ENCODE measurements at regions not wholly inside any gene's neighbourhood (a gene's known extent, or its start where the extent isn't known, plus 50 kb on each side); places are given as distances from the start of the nearest gene placed in this dataset.

DNA sequence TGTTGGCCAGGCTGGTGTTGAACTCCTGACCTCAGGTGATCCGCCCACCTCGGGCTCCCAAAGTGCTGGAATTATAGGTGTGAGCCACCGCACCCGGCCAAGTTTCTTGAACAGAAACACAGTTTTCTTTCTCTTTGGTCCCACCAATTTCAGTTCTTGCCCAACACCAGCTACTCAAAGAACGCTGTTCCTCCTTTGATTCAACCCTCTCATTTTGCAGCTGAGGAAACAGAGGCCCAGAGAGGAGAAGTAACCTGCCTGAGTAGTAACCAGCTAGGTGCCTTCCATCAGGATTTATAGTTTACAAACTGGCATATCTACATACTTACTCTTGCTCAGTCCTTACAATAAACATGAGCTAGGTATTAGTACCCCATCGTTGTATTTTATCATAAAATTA is 119.9 kb downstream of the SYF2 start:
- no peak for DNase-seq
- Histone ChIP-seq H3K27me3 (no peaks in the 10 kb centered on the region), H3K27ac (no peak overlapping the region), H3K36me3 (no peaks in the 10 kb centered on the region), H3K4me1 (no peaks in the 10 kb centered on the region), H3K4me3 (replicated peaks in 1 of 3) (no peak overlapping the region), H3K9me3 (no peaks in the 10 kb centered on the region)
- intact Hi-C loops (cut with DNase I) = no loop called here
- 89 to 90% methylated on average over 6 of the region's 6 CpGs for WGBS, 2 donors
- TF ChIP-seq, protein P1, sequence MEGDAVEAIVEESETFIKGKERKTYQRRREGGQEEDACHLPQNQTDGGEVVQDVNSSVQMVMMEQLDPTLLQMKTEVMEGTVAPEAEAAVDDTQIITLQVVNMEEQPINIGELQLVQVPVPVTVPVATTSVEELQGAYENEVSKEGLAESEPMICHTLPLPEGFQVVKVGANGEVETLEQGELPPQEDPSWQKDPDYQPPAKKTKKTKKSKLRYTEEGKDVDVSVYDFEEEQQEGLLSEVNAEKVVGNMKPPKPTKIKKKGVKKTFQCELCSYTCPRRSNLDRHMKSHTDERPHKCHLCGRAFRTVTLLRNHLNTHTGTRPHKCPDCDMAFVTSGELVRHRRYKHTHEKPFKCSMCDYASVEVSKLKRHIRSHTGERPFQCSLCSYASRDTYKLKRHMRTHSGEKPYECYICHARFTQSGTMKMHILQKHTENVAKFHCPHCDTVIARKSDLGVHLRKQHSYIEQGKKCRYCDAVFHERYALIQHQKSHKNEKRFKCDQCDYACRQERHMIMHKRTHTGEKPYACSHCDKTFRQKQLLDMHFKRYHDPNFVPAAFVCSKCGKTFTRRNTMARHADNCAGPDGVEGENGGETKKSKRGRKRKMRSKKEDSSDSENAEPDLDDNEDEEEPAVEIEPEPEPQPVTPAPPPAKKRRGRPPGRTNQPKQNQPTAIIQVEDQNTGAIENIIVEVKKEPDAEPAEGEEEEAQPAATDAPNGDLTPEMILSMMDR (IDR thresholded peaks at IDR 0.05) = no peak
- TF ChIP-seq POLR2A (IDR thresholded peaks at IDR 0.05) = no peak

DNA sequence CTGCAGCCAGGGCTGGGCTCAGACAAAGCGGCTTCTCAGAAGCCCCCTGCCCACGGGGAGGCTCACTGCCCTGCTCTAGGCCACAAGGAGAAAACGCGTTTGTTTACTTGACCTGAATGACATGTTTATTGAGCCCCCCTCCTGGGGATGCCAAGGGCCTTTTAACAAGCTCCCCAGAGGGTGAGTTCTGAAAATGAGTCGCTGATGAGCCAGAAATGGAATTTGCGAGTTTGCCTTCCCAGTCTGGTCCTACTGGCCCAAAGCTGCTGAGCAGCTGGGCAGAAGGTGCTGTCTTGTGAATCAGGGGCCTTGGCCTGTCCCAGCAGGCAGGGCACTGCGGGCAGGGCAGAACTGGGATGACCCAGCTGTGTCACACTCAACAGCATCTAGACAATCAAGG is 120.6 kb downstream of the SYF2 start:
- Histone ChIP-seq H3K4me1 (no peaks in the 10 kb centered on the region), H3K27ac (no peak overlapping the region), H3K27me3 (no peaks in the 10 kb centered on the region), H3K9me3 (no peaks in the 10 kb centered on the region), H3K36me3 (no peaks in the 10 kb centered on the region), H3K4me3 (replicated peaks in 1 of 3) (no peak overlapping the region)
- no peak for DNase-seq
- WGBS, 2 donors = 52 to 77% methylated on average over 5 to 7 of the region's 7 CpGs
- intact Hi-C loops (cut with DNase I) = no loop called here
- TF ChIP-seq, protein P1 (IDR thresholded peaks at IDR 0.05) = no peak

DNA sequence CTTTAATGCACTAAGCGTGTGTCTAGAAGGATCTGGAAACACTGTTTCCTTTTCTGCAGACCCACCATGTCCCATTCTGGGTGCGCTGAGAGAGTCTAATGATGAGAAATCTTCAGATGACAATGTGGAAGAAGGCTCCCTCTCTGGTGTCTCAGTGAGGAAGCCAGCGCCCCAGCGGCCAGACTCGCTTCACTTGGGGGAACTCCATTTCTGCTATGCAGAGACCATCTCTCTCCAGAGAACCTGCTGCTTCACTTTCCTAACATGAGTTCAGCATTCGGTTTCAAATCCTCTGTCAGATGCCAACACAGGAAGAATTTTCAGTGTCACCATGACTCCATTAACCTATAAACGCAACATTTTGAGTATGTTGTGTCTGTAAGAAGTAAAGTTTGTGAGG is 121.8 kb downstream of the SYF2 start:
- Histone ChIP-seq H3K27me3 (no peaks in the 10 kb centered on the region), H3K36me3 (no peaks in the 10 kb centered on the region), H3K4me3 (replicated peaks in 1 of 3) (no peak overlapping the region), H3K27ac (no peak overlapping the region), H3K4me1 (no peaks in the 10 kb centered on the region), H3K9me3 (no peaks in the 10 kb centered on the region)
- no peak for DNase-seq
- WGBS, 2 donors = 92 to 93% methylated on average over 7 of the region's 7 CpGs
- no peak for TF ChIP-seq POLR2A (IDR thresholded peaks at IDR 0.05)
- TF ChIP-seq, protein P1 (IDR thresholded peaks at IDR 0.05) = no peak
- intact Hi-C loops (cut with DNase I) = no loop called here

DNA sequence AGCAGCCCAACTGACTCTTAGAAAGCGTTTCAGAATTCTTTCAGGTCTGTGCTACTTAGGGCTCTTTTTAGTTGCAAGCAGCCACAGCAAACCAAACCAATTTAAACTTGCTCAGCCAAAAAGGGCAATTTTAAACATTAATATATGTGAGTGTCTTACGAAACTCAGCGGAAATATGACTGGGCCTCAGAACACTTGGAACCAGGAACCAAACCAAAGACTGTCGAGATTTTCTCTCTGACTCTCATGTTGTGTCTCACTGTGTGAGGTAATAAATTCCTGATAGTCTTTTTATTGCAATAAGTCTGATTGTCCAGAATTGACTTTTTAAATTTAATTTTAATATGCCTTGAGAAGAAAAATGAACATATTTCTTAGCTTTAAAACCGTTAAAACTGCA is 122.3 kb downstream of the SYF2 start:
- 87 to 91% methylated on average over 5 of the region's 5 CpGs for WGBS, 2 donors
- Histone ChIP-seq H3K9me3 (no peaks in the 10 kb centered on the region), H3K4me1 (no peaks in the 10 kb centered on the region), H3K27ac (no peak overlapping the region), H3K27me3 (no peaks in the 10 kb centered on the region), H3K36me3 (no peaks in the 10 kb centered on the region), H3K4me3 (replicated peaks in 1 of 3) (no peak overlapping the region)
- TF ChIP-seq, protein P1 (IDR thresholded peaks at IDR 0.05) = no peak
- TF ChIP-seq POLR2A (IDR thresholded peaks at IDR 0.05) = no peak
- no peak for DNase-seq
- intact Hi-C loops (cut with DNase I) = no loop called here

DNA sequence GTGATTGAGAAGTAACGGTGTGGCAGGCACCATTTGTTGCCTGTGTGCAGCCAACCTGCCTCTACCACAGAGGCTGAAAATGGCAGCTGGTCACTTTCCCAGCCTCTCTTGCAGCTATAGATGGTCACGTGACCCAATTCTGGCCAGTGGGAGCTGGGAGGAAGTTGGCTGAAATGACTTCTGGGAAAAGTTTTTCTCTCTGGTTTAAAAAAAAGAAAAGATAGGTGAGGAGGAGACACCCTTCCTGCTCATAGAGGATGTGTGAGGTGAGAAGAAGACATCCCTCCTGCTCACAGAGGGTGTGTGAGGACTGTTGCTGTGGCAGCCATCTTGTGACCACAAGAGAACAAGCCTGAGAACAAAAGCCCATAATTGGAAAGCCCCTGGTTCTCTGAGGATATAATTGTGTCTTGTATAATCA is 122.8 kb downstream of the SYF2 start:
- TF ChIP-seq POLR2A (IDR thresholded peaks at IDR 0.05) = no peak
- TF ChIP-seq, protein P1 (IDR thresholded peaks at IDR 0.05) = no peak
- Histone ChIP-seq H3K4me1 (no peaks in the 10 kb centered on the region), H3K36me3 (no peaks in the 10 kb centered on the region), H3K27me3 (no peaks in the 10 kb centered on the region), H3K9me3 (no peaks in the 10 kb centered on the region), H3K27ac (no peak overlapping the region), H3K4me3 (replicated peaks in 1 of 3) (no peak overlapping the region)
- 98 to 100% methylated on average over 2 of the region's 2 CpGs for WGBS, 2 donors
- intact Hi-C loops (cut with DNase I) = no loop called here
- DNase-seq = no peak

Data from thyroid gland (tissue), 4 donors.